Neural crest cell (in vitro differentiated cells): ENCODE measurements at regions not wholly inside any gene's neighbourhood (a gene's known extent, or its start where the extent isn't known, plus 50 kb on each side); places are given as distances from the start of the nearest gene placed in this dataset.

ENCODE experiments used
- DNase-seq: peaks from one replicate; pipeline ENCODE4 v3.0.0; 2021; ENCODE audit warnings: low read depth, mixed read lengths, low spot score
- H3K27ac Mint-ChIP-seq: one replicate; pipeline ENCODE4 v1.8.0; 2021; ENCODE audit warnings: mild to moderate bottlenecking, mixed read lengths; ENCODE audit not compliant: unreplicated experiment
- H3K27me3 Mint-ChIP-seq: 2 replicates; pipeline ENCODE4 v1.8.0; 2021; ENCODE audit warnings: low read depth, mild to moderate bottlenecking, mixed read lengths
- H3K36me3 Mint-ChIP-seq: 2 replicates; pipeline ENCODE4 v1.8.0; 2021; ENCODE audit warnings: low read depth, mild to moderate bottlenecking, mixed read lengths
- H3K4me1 Mint-ChIP-seq: 2 replicates; pipeline ENCODE4 v1.8.0; 2021; ENCODE audit warnings: mixed read lengths
- H3K4me3 Mint-ChIP-seq: one replicate; pipeline ENCODE4 v1.8.0; 2021; ENCODE audit warnings: mild to moderate bottlenecking, mixed read lengths
- H3K9me3 Mint-ChIP-seq: 2 replicates; pipeline ENCODE4 v1.8.0; 2021; ENCODE audit warnings: mixed read lengths
- TF ChIP-seq, protein P1 (sequence below): fragments of 200-600 bp; sonication (generic); conservative IDR thresholded peaks from 2 replicates; pipeline ENCODE4 v1.5.0; 2021; ENCODE audit warnings: antibody characterized with exemption, mild to moderate bottlenecking

GRCh38 chr12:58174316-58174715, 232.9 kb downstream of the ATP23 start:
- TF ChIP-seq, protein P1, sequence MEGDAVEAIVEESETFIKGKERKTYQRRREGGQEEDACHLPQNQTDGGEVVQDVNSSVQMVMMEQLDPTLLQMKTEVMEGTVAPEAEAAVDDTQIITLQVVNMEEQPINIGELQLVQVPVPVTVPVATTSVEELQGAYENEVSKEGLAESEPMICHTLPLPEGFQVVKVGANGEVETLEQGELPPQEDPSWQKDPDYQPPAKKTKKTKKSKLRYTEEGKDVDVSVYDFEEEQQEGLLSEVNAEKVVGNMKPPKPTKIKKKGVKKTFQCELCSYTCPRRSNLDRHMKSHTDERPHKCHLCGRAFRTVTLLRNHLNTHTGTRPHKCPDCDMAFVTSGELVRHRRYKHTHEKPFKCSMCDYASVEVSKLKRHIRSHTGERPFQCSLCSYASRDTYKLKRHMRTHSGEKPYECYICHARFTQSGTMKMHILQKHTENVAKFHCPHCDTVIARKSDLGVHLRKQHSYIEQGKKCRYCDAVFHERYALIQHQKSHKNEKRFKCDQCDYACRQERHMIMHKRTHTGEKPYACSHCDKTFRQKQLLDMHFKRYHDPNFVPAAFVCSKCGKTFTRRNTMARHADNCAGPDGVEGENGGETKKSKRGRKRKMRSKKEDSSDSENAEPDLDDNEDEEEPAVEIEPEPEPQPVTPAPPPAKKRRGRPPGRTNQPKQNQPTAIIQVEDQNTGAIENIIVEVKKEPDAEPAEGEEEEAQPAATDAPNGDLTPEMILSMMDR = no peak
- H3K9me3 Mint-ChIP-seq = peaks cover 3% of the 10 kb centered on the region
- H3K4me3 Mint-ChIP-seq = no peak overlapping the region
- no peak overlapping the region for H3K27ac Mint-ChIP-seq
- H3K27me3 Mint-ChIP-seq = peaks cover 2% of the 10 kb centered on the region
- peaks cover 2% of the 10 kb centered on the region for H3K36me3 Mint-ChIP-seq
- H3K4me1 Mint-ChIP-seq = peaks cover 19% of the 10 kb centered on the region
- DNase-seq = no peak

DNA sequence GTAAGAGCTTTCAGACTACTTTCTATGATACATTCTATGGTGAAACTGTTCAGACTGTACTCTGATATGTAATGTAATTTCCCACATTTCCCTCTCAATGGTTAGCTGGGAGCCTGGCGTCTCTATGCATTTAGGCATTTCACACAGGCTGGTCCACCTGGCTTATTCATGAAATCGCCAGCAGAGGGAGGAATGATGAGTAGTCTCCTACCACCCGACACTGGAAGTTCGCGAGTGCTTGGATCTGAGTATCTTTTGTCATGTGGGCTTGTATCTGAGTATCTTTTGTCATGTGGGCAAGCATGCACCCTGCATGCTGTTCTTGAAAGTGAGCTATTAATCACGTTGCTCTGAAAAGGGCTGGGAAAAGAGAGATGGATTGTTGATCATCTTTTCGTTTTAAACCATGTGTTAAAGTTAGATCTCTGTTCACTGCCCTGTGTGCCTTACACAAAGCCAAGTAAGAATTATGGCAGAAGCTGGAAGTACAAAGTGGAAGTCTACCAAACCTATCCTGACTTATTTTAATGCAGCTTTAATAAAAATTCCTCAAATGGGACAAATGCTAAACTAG, 235.0 kb downstream of the ATP23 start:
- TF ChIP-seq, protein P1 = peak; percentile 68
- Mint-ChIP-seq H3K27me3 (peaks cover 2% of the 10 kb centered on the region), H3K36me3 (peaks cover 2% of the 10 kb centered on the region), H3K4me3 (no peak overlapping the region), H3K27ac (no peak overlapping the region), H3K4me1 (peaks cover 3% of the 10 kb centered on the region), H3K9me3 (no peaks in the 10 kb centered on the region)
- DNase-seq = peak; percentile 53

GRCh38 chr12:58177366-58177765, 236.0 kb downstream of the ATP23 start:
- H3K9me3 Mint-ChIP-seq = no peaks in the 10 kb centered on the region
- no peak overlapping the region for H3K4me3 Mint-ChIP-seq
- peaks cover 2% of the 10 kb centered on the region for H3K36me3 Mint-ChIP-seq
- DNase-seq = no peak
- peaks cover 2% of the 10 kb centered on the region for H3K27me3 Mint-ChIP-seq
- H3K27ac Mint-ChIP-seq = no peak overlapping the region
- TF ChIP-seq, protein P1 = no peak
- no peaks in the 10 kb centered on the region for H3K4me1 Mint-ChIP-seq

DNA sequence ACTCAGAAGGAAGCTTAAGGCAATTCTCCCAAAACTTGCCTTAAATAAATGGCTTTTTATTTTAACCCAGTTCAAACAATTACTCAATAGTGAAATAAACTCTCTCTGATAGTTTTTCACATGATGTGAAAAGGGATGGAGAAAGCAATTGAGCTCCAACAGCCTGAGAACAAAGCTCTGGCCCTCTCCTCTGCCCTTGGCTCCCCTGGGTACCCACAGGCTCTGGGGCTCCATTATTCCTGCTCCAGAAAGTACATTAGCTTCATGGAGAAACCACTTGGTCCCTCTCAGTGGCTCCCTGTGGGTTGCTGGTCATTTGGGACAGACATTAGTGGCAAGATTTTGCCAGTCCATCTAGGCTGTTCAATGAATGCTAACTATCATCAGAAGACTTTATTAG, 242.8 kb downstream of the ATP23 start:
- no peaks in the 10 kb centered on the region for H3K36me3 Mint-ChIP-seq
- H3K27ac Mint-ChIP-seq = peak overlapping the region; percentile 73
- TF ChIP-seq, protein P1 = no peak
- no peak overlapping the region for H3K4me3 Mint-ChIP-seq
- peaks cover 3% of the 10 kb centered on the region for H3K9me3 Mint-ChIP-seq
- H3K4me1 Mint-ChIP-seq = no peaks in the 10 kb centered on the region
- H3K27me3 Mint-ChIP-seq = peaks cover 2% of the 10 kb centered on the region
- no peak for DNase-seq

GRCh38 chr12:58186401-58186800, 245.0 kb downstream of the ATP23 start:
- no peak for DNase-seq
- Mint-ChIP-seq H3K9me3 (peaks cover 3% of the 10 kb centered on the region), H3K36me3 (no peaks in the 10 kb centered on the region), H3K4me3 (no peak overlapping the region), H3K27ac (no peak overlapping the region), H3K27me3 (peaks cover 2% of the 10 kb centered on the region), H3K4me1 (no peaks in the 10 kb centered on the region)
- TF ChIP-seq, protein P1 = no peak
